MCF 10A (cell line): ENCODE measurements at regions not wholly inside any gene's neighbourhood (a gene's known extent, or its start where the extent isn't known, plus 50 kb on each side); places are given as distances from the start of the nearest gene placed in this dataset.

Source experiments
- BruUV-seq: library from RNA; stranded (reverse); fragments of 400-500 nt; replicated peaks from 2 replicates; lab custom pipeline; 2021; lab: Mats Ljungman, UMichigan
- CTCF ChIA-PET: fragments of 300-600 bp; sonication (Branson Sonifier 250); formaldehyde crosslinking; extraction: SDS; loops from one replicate; lab custom pipeline; 2021; ENCODE audit warnings: antibody characterized with exemption, inconsistent platforms; lab: Yijun Ruan, JAX
- POLR2A ChIA-PET: fragments of 300-600, 350-650 bp; sonication (Branson Sonifier 250); formaldehyde crosslinking; extraction: SDS; loops from one replicate; lab custom pipeline; 2020; ENCODE audit warnings: antibody characterized with exemption, inconsistent platforms; lab: Yijun Ruan, JAX
- DNase-seq: peaks from one replicate; pipeline ENCODE4 v3.0.0-alpha.2; 2018; ENCODE audit not compliant: unreplicated experiment
- H3K27ac Mint-ChIP-seq: one replicate; pipeline ENCODE4 v1.8.0; 2022; ENCODE audit warnings: mild to moderate bottlenecking, low read depth, mixed read lengths; ENCODE audit not compliant: unreplicated experiment
- H3K27me3 Mint-ChIP-seq: one replicate; pipeline ENCODE4 v1.8.0; 2022; ENCODE audit warnings: mixed read lengths; ENCODE audit not compliant: insufficient read depth, unreplicated experiment
- H3K36me3 Mint-ChIP-seq: one replicate; pipeline ENCODE4 v1.8.0; 2022; ENCODE audit warnings: mild to moderate bottlenecking, moderate library complexity, mixed read lengths; ENCODE audit not compliant: insufficient read depth, unreplicated experiment
- H3K4me1 Mint-ChIP-seq: one replicate; pipeline ENCODE4 v1.8.0; 2022; ENCODE audit warnings: mixed read lengths; ENCODE audit not compliant: insufficient read depth, unreplicated experiment
- H3K4me3 Mint-ChIP-seq: one replicate; pipeline ENCODE4 v1.8.0; 2022; ENCODE audit warnings: mild to moderate bottlenecking, moderate library complexity, mixed read lengths; ENCODE audit not compliant: unreplicated experiment
- H3K9me3 Mint-ChIP-seq: one replicate; pipeline ENCODE4 v1.8.0; 2022; ENCODE audit warnings: mixed read lengths; ENCODE audit not compliant: unreplicated experiment
- intact Hi-C: fragments of 100-400 bp; cut with micrococcal nuclease; formaldehyde crosslinking; loops from 2 replicates; pipeline ENCODE4 v1.14.1; 2022
- TF ChIP-seq, protein P1 (sequence below): fragments of 200-600 bp; IDR thresholded peaks from one replicate; pipeline ENCODE4 v1.8.0; 2022; ENCODE audit warnings: antibody characterized with exemption, mild to moderate bottlenecking; ENCODE audit not compliant: unreplicated experiment

DNA sequence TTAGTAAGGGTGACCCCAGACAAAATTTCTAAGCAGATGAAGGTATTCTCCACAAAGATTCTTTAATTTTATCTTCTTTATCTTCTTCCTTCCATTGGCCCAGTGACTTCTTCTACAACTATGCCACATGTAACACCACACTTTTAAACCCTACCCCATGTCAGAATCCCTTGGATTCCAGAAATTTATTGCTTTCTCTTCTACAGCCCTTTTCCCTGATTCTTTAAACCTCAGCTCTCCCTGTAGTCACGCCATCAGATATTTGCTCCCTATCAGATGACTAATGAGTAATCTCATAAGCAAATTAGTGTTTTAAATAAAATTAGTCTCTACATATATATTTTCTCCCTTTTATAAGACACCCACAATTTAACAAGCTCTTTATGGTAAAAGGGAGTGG is 423.4 kb upstream of the CHORDC1 start:
- H3K4me1 Mint-ChIP-seq = no peaks in the 10 kb centered on the region
- H3K36me3 Mint-ChIP-seq = no peaks in the 10 kb centered on the region
- ChIA-PET POLR2A (no interaction called here), CTCF (no interaction called here)
- H3K27me3 Mint-ChIP-seq = no peaks in the 10 kb centered on the region
- intact Hi-C loops = no loop called here
- no peak for DNase-seq
- TF ChIP-seq, protein P1, sequence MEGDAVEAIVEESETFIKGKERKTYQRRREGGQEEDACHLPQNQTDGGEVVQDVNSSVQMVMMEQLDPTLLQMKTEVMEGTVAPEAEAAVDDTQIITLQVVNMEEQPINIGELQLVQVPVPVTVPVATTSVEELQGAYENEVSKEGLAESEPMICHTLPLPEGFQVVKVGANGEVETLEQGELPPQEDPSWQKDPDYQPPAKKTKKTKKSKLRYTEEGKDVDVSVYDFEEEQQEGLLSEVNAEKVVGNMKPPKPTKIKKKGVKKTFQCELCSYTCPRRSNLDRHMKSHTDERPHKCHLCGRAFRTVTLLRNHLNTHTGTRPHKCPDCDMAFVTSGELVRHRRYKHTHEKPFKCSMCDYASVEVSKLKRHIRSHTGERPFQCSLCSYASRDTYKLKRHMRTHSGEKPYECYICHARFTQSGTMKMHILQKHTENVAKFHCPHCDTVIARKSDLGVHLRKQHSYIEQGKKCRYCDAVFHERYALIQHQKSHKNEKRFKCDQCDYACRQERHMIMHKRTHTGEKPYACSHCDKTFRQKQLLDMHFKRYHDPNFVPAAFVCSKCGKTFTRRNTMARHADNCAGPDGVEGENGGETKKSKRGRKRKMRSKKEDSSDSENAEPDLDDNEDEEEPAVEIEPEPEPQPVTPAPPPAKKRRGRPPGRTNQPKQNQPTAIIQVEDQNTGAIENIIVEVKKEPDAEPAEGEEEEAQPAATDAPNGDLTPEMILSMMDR = no peak
- H3K9me3 Mint-ChIP-seq = no peaks in the 10 kb centered on the region
- H3K27ac Mint-ChIP-seq = no peak overlapping the region
- H3K4me3 Mint-ChIP-seq = no peak overlapping the region
- no TSS peak for BruUV-seq

DNA sequence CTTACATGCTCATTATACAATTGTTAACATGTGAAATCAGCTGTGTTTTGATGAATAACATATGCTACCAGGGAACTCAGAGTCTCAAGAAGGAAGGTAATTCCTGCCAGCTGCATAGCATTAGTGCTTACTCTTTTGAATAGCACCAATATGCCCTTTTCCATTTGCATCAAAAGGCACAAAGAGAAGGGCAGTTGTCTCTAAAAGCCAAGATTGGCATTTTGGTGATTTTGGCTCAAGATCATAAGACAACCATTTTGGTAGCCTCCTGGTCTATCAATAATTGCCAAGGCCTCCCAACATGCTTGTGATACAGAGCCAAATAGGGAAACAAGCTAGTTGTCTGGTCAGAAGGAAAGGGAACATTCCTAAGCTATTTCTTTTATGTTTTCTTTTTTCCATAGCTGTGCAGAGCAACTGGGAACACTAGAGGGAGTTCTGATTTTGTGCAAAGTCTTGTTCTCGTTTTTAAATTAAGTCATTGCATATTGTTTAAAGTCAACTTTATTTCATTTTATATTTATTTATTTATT is 416.7 kb upstream of the CHORDC1 start:
- no peak overlapping the region for H3K4me3 Mint-ChIP-seq
- DNase-seq = peak; percentile 34
- no peaks in the 10 kb centered on the region for H3K36me3 Mint-ChIP-seq
- ChIA-PET CTCF (interaction anchor here (0.5 to 3.7 kb wide), 23 partner anchors 10 to 613 kb away, joined by 3 to 28 read pairs (median 4); no protein-coding TSS in a partner anchor), POLR2A (no interaction called here)
- H3K27me3 Mint-ChIP-seq = no peaks in the 10 kb centered on the region
- TF ChIP-seq, protein P1 = peak; percentile 58
- no peak overlapping the region for H3K27ac Mint-ChIP-seq
- no TSS peak for BruUV-seq
- intact Hi-C loops = loop anchor here (1.0 to 10.0 kb wide), 2 partner anchors 405 to 609 kb away; no protein-coding TSS in a partner anchor
- H3K4me1 Mint-ChIP-seq = no peaks in the 10 kb centered on the region
- peaks cover 12% of the 10 kb centered on the region for H3K9me3 Mint-ChIP-seq

DNA sequence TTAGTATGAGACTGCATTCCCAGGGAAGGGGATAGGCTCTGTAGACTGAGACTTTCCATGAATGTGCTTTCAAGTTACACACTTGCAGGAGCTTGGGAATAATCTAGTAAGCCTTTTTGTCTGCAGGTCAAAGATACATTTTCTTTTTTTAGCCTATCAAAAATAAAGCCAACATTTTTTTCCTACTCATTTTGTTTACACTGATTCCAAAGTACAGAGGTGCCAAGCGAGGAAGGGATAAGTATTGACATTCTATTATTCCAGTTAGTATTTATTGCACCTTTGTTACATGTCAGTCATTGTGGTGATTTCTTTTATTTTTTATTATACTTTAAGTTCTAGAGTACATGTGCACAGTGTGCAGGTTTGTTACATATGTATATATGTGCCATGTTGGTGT is 413.0 kb upstream of the CHORDC1 start:
- Mint-ChIP-seq H3K27ac (no peak overlapping the region), H3K36me3 (no peaks in the 10 kb centered on the region), H3K9me3 (peaks cover 13% of the 10 kb centered on the region), H3K4me3 (no peak overlapping the region), H3K27me3 (no peaks in the 10 kb centered on the region), H3K4me1 (no peaks in the 10 kb centered on the region)
- intact Hi-C loops = loop anchor here (10.0 kb wide), 1 partner anchor 409 kb away; no protein-coding TSS in a partner anchor
- TF ChIP-seq, protein P1 = no peak
- CTCF ChIA-PET = no interaction called here
- POLR2A ChIA-PET = no interaction called here
- no TSS peak for BruUV-seq
- DNase-seq = no peak

DNA sequence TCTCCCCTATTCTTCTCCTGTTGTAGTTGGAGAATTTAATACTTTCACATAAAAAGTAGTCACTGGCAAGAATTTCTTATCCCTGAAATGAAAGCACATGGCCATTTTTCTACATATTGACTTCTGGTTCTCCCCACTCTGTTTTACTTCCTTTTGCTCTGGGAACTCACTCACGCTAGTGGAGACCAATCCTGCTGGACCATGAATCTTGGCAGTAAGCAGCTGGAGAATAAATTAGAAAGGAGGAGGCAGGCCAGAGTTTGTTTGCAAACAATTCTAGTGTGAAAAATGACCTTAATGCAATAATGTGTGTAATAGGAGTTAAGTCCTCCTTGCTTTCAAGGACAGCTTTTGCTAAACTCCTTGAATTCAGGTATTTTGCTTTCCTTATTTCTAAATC is 412.3 kb upstream of the CHORDC1 start:
- Mint-ChIP-seq H3K4me3 (no peak overlapping the region), H3K36me3 (no peaks in the 10 kb centered on the region), H3K9me3 (peaks cover 13% of the 10 kb centered on the region), H3K27me3 (no peaks in the 10 kb centered on the region), H3K27ac (no peak overlapping the region), H3K4me1 (no peaks in the 10 kb centered on the region)
- no peak for DNase-seq
- intact Hi-C loops = loop anchor here (10.0 kb wide), 1 partner anchor 410 kb away; no protein-coding TSS in a partner anchor
- ChIA-PET POLR2A (no interaction called here), CTCF (no interaction called here)
- no TSS peak for BruUV-seq
- TF ChIP-seq, protein P1 = no peak
